Caco-2 (cell line): ENCODE measurements at regions not wholly inside any gene's neighbourhood (a gene's known extent, or its start where the extent isn't known, plus 50 kb on each side); places are given as distances from the start of the nearest gene placed in this dataset.

Experiments used
- BruUV-seq: library from RNA; stranded (reverse); fragments of 400-500 nt; replicated peaks from 2 replicates; lab custom pipeline; 2021; lab: Mats Ljungman, UMichigan
- CTCF ChIA-PET: fragments of 300-600 bp; sonication (Branson Sonifier 250); formaldehyde crosslinking; loops from one replicate; lab custom pipeline; 2022; ENCODE audit warnings: antibody characterized with exemption; lab: Charles Lee
- POLR2A ChIA-PET: fragments of 300-600 bp; sonication (Branson Sonifier 250); formaldehyde crosslinking; loops from one replicate; lab custom pipeline; 2022; ENCODE audit warnings: antibody characterized with exemption; lab: Charles Lee
- DNase-seq, 2 experiments: peaks; one replicate each; pipeline versions ENCODE4 v3.0.0 to v3.0.0-alpha.2; 2020 to 2022
- H3K27me3 ChIP-seq: replicated peaks from 2 replicates; pipeline ENCODE4 v1.6.0; 2011; ENCODE audit warnings: low read length; ENCODE audit not compliant: control insufficient read depth, insufficient read depth
- H3K36me3 ChIP-seq: 2 replicates; pipeline ENCODE4 v1.5.1; 2011; ENCODE audit warnings: low read length; ENCODE audit not compliant: control insufficient read depth, insufficient read depth
- H3K4me1 ChIP-seq: fragments of 250-450 bp; sonication (Bioruptor Pico); 2 replicates; pipeline ENCODE4 v1.5.1; 2020; ENCODE audit warnings: mild to moderate bottlenecking
- H3K4me3 ChIP-seq: 2 replicates; pipeline ENCODE4 v1.5.1; 2011; ENCODE audit warnings: low read depth, mild to moderate bottlenecking, control low read depth, low read length
- H3K9me3 ChIP-seq: fragments of 250-450 bp; sonication (Bioruptor Pico); 2 replicates; pipeline ENCODE4 v1.5.1; 2020; ENCODE audit warnings: mild to moderate bottlenecking, moderate library complexity
- H3K27ac Mint-ChIP-seq: one replicate; pipeline ENCODE4 v1.8.0; 2022; ENCODE audit warnings: mixed read lengths; ENCODE audit not compliant: unreplicated experiment
- H3K27me3 Mint-ChIP-seq: one replicate; pipeline ENCODE4 v1.8.0; 2022; ENCODE audit warnings: mixed read lengths; ENCODE audit not compliant: insufficient read depth, unreplicated experiment
- H3K36me3 Mint-ChIP-seq: one replicate; pipeline ENCODE4 v1.8.0; 2022; ENCODE audit warnings: mild to moderate bottlenecking, mixed read lengths; ENCODE audit not compliant: insufficient read depth, unreplicated experiment
- H3K4me1 Mint-ChIP-seq: one replicate; pipeline ENCODE4 v1.8.0; 2022; ENCODE audit warnings: low read depth, mixed read lengths; ENCODE audit not compliant: unreplicated experiment
- H3K4me3 Mint-ChIP-seq: one replicate; pipeline ENCODE4 v1.8.0; 2022; ENCODE audit warnings: mild to moderate bottlenecking, moderate library complexity, mixed read lengths; ENCODE audit not compliant: unreplicated experiment
- H3K9me3 Mint-ChIP-seq: one replicate; pipeline ENCODE4 v1.8.0; 2022; ENCODE audit warnings: mixed read lengths; ENCODE audit not compliant: unreplicated experiment
- CTCF ChIP-seq, 2 experiments: fragments of 200-600 bp in 1 of 2; IDR thresholded peaks; 1 replicate in 1 of 2; 2 replicates in 1 of 2; pipeline versions ENCODE4 v1.5.1 to v1.8.0; 2011 to 2022; ENCODE audit warnings: antibody characterized with exemption in 1 of 2, control low read depth in 1 of 2, inconsistent platforms in 1 of 2, low read depth in 1 of 2, low read length in 1 of 2, mild to moderate bottlenecking in 1 of 2, moderate library complexity in 1 of 2; ENCODE audit not compliant: insufficient read depth in 1 of 2, severe bottlenecking in 1 of 2, unreplicated experiment in 1 of 2
- intact Hi-C: fragments of 100-400 bp; cut with micrococcal nuclease; formaldehyde crosslinking; loops from one replicate; pipeline ENCODE4 v1.10.0; 2022; ENCODE audit not compliant: unreplicated experiment

GRCh38 chr6:122202576-122203137, 196.8 kb upstream of the HSF2 start:
- Mint-ChIP-seq H3K4me1 (no peaks in the 10 kb centered on the region), H3K27ac (no peak overlapping the region), H3K27me3 (peaks cover 2% of the 10 kb centered on the region), H3K36me3 (no peaks in the 10 kb centered on the region), H3K9me3 (no peaks in the 10 kb centered on the region), H3K4me3 (no peak overlapping the region)
- BruUV-seq: no TSS peak
- ChIA-PET POLR2A (no interaction called here), CTCF (no interaction called here)
- H3K36me3 ChIP-seq: no peaks in the 10 kb centered on the region
- no peaks in the 10 kb centered on the region for H3K27me3 ChIP-seq
- no peaks in the 10 kb centered on the region for H3K4me1 ChIP-seq
- no peaks in the 10 kb centered on the region for H3K9me3 ChIP-seq
- DNase-seq: no peak
- intact Hi-C loops: no loop called here
- no peak overlapping the region for H3K4me3 ChIP-seq
- no peak for TF ChIP-seq CTCF (IDR thresholded peaks at IDR 0.05; ENCODE audit: insufficient read depth in 1 of 2, low read depth in 1 of 2, low read length in 1 of 2, severe bottlenecking in 1 of 2, unreplicated experiment in 1 of 2)

- no peaks in the 10 kb centered on the region for H3K9me3 ChIP-seq
- TF ChIP-seq CTCF (IDR thresholded peaks at IDR 0.05; ENCODE audit: insufficient read depth in 1 of 2, low read depth in 1 of 2, low read length in 1 of 2, severe bottlenecking in 1 of 2, unreplicated experiment in 1 of 2): no peak
- H3K36me3 ChIP-seq: no peaks in the 10 kb centered on the region
- Mint-ChIP-seq H3K4me1 (no peaks in the 10 kb centered on the region), H3K27me3 (peaks cover 2% of the 10 kb centered on the region), H3K9me3 (no peaks in the 10 kb centered on the region), H3K4me3 (no peak overlapping the region), H3K36me3 (no peaks in the 10 kb centered on the region), H3K27ac (no peak overlapping the region)
- no peaks in the 10 kb centered on the region for H3K4me1 ChIP-seq
- no peak for DNase-seq
- intact Hi-C loops: no loop called here
- H3K27me3 ChIP-seq: no peaks in the 10 kb centered on the region
- H3K4me3 ChIP-seq: no peak overlapping the region
- no TSS peak for BruUV-seq
- CTCF ChIA-PET: no interaction called here
- POLR2A ChIA-PET: no interaction called here
Measured at GRCh38 chr6:122207061-122207460, 192.4 kb upstream of the HSF2 start.

- no peaks in the 10 kb centered on the region for H3K36me3 Mint-ChIP-seq
- no peaks in the 10 kb centered on the region for H3K9me3 ChIP-seq
- H3K27ac Mint-ChIP-seq: no peak overlapping the region
- H3K4me1 Mint-ChIP-seq: no peaks in the 10 kb centered on the region
- H3K4me3 ChIP-seq: no peak overlapping the region
- TF ChIP-seq CTCF (IDR thresholded peaks at IDR 0.05; ENCODE audit: insufficient read depth in 1 of 2, low read depth in 1 of 2, low read length in 1 of 2, severe bottlenecking in 1 of 2, unreplicated experiment in 1 of 2): no peak
- no peaks in the 10 kb centered on the region for H3K9me3 Mint-ChIP-seq
- no peak overlapping the region for H3K4me3 Mint-ChIP-seq
- no peak for DNase-seq
- no TSS peak for BruUV-seq
- ChIA-PET POLR2A (no interaction called here), CTCF (no interaction called here)
- no peaks in the 10 kb centered on the region for H3K4me1 ChIP-seq
- no peaks in the 10 kb centered on the region for H3K27me3 ChIP-seq
- intact Hi-C loops: no loop called here
- H3K36me3 ChIP-seq: no peaks in the 10 kb centered on the region
- H3K27me3 Mint-ChIP-seq: peaks cover 2% of the 10 kb centered on the region
Measured at GRCh38 chr6:122207794-122208193, 191.7 kb upstream of the HSF2 start.
